COLO668 (cell line): ENCODE measurements at regions not wholly inside any gene's neighbourhood (a gene's known extent, or its start where the extent isn't known, plus 50 kb on each side); places are given as distances from the start of the nearest gene placed in this dataset.
"Not testable (repeated sequence)": the region's sequence is repeated elsewhere in the genome, so short reads cannot be mapped to it uniquely, and the experiment has no call there.

Source experiments
- DNase-seq: peaks from one replicate; lab custom pipeline; 2025; ENCODE audit not compliant: unreplicated experiment; lab: John Stamatoyannopoulos, UW

DNA sequence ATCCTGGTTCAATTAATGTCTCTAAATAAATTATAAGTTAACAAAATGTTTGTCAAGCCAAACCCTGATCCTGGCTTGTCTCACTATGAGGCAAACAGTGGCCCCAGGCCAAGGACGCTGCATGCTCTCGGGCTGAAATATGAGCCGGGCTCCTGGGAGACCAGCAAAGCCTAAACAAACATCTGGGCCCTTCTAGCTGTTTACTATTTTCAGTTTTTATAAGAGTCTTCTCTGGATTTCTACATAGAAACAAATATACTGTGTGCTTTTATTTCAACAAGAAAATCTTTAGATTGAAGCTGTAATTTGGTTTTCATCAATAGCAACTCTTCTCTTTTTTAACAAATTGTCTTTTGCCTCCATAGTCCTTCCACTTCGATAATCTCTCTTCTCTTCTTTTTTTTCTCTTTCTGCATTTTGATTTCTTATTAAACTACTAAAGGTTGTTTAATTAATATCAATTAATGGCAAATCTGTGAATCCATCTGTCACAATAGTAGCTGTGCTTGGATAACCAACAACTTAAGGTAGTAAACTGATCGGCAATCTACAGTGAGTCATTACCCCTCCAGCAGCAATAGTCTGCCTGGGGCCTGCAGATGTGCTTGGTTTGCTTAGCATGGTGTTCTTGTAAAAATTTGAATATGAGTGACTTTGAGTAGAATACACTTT lies 83.3 kb upstream of the DNAJC1 start:
- peak; percentile 71 for DNase-seq

DNA sequence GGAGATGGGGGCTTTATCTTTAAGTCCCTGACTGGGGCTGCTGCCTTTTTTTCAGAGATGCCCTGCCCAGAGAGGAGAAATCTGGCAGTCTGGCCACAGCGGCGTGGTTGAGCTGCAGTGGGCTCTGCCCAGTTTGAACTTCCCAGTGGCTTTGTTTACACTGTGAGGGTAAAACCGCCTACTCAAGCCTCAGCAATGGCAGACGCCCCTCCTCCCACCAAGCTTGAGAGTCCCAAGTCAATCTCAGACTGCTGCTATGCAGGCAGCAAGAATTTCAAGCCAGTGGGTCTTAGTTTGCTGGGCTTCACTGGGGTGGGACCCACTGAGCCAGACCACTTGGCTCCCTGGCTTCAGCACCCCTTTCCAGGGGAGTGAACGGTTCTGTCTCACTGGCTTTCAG lies 76.4 kb upstream of the DNAJC1 start:
- not testable (repeated sequence) for DNase-seq

DNA sequence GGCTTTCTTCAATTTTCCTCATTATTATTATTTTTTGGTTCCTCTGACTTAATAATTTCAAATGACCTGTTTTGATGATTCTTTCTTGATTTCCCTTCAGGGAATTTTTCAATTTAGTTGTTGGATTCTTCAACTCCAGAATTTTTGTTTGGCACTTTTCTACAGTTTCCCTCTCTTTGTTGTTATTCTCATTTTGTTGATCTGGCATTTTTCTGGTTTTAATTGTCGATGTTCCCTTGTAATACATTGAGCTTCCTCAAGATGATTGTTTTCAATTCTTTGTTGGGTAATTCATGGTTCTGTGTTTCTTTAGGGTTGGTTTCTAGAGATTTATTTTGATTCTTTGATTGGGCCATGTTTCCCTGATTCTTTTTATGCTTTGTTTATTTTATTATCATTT lies 67.8 kb upstream of the DNAJC1 start:
- DNase-seq, result no peak

DNA sequence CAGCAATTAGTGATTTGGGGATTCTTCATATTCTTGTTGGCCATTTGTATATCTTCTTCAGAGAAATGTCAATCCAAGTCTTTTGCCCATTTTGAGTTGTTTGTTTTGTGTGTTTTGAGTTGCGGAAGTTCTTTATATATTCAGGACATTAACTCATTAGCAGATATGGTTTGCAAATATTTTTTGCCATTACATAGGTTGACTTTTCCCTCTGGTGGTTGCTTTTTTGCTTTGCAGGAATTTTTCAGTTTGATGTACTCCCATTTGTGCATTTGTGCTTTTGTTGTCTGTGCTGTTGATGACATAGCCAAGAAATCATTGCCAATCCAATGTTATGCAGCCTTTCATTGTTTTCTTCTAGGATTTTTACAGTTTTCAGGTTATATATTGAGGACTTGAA lies 63.6 kb upstream of the DNAJC1 start:
- no peak for DNase-seq

DNA sequence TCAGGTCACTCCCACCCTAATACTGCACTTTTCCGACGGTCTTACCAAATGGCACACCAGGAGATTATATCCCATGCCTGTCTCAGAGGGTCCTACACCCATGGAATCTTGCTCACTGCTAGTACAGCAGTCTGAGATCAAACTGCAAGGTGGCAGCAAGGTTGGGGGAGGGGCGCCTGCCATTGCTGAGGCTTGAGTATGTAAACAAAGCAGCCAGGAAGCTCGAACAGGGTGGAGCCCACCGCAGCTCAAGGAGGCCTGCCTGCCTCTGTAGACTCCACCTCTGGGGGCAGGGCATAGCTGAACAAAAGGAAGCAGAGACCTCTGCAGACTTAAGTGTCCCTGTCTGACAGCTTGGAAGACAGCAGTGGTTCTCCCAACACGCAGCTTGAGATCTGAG lies 57.5 kb upstream of the DNAJC1 start:
- DNase-seq, result not testable (repeated sequence)

DNA sequence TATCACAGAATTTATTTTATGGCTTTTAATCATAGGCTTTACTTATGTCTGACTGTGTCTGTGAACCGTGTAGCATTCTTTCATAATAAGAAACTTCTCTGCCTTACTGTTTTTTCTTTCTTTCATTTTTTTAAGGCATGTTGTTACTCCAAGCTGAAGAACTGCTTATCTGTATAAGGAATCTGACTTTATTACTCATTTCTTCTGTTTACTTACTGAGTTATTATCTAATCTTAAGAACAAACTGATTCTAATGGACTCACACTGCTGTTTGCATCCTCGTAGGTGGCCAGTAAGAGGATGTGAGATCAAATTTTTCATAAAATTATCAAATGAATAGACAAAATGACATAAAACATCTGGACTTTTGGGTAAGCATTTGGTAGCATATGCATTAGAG lies 54.7 kb upstream of the DNAJC1 start:
- DNase-seq, result no peak

DNA sequence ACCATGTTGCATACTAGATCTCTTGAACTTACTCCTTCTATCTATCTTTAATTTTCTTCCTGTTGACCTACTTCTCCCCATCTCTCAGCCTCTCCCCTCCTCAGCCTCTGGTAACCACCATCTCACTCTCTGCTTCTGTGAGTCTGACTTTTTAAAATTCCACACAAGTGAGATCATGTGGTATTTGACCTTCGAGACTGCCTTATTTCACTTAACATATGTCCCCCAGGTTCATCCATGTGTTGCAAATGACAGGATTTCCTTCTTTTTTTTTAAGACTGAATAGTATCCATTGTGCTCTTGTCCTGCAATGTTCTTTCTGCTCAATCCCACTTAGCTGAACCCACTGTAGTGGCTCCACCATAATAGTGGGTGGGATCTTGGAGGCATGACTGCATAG lies 51.4 kb upstream of the DNAJC1 start:
- DNase-seq, result no peak
